Ishikawa (cell line): ENCODE measurements at regions not wholly inside any gene's neighbourhood (a gene's known extent, or its start where the extent isn't known, plus 50 kb on each side); places are given as distances from the start of the nearest gene placed in this dataset.

Experiments used
- CEBPB ChIP-seq: IDR thresholded peaks from 2 replicates; pipeline ENCODE4 v1.6.1; 2012
- EP300 ChIP-seq: IDR thresholded peaks from 2 replicates; pipeline ENCODE4 v1.6.1; 2012; ENCODE audit warnings: borderline replicate concordance
- TEAD4 ChIP-seq: IDR thresholded peaks from 2 replicates; pipeline ENCODE4 v1.6.1; 2012
- YY1 ChIP-seq: IDR thresholded peaks from 2 replicates; pipeline ENCODE4 v1.6.1; 2012; ENCODE audit warnings: low read depth
- TF ChIP-seq, protein P1 (sequence below): IDR thresholded peaks from 2 replicates; pipeline ENCODE4 v1.6.1; 2012; ENCODE audit warnings: low read depth, mild to moderate bottlenecking

DNA sequence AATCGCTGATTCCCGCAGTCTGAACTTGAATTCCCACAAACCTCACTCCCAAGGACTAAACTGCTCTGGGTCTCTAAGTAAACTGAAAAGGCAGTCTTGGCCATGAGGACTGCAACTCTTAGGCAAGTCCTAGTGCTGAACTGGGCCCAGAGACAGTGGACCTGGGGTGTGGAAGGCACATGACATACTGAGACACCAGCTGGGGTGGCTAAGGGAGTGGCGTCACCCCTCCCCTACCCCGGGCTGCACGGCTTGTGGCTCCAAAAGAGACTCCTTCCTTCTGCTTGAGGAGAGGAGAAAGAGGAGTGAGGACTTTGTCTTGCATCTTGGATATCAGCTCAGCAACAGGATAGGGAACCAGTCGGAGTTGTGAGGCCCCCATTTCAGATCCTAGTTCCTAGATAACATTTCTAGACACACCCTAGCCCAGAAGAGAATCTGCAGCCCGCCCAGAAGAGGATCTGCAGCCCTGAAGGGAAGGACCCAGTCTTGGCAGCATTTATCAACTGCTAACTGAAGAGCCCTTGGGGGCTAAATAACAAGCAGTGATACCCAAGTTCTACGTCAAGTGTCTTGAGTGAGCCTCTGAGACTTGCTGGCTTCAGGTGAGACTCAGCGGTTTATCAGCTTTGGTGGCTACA lies 110.7 kb upstream of the C3orf80 start:
- TF ChIP-seq CEBPB (no peak), YY1 (no peak), EP300 (no peak), TEAD4 (no peak)
- TF ChIP-seq, protein P1, sequence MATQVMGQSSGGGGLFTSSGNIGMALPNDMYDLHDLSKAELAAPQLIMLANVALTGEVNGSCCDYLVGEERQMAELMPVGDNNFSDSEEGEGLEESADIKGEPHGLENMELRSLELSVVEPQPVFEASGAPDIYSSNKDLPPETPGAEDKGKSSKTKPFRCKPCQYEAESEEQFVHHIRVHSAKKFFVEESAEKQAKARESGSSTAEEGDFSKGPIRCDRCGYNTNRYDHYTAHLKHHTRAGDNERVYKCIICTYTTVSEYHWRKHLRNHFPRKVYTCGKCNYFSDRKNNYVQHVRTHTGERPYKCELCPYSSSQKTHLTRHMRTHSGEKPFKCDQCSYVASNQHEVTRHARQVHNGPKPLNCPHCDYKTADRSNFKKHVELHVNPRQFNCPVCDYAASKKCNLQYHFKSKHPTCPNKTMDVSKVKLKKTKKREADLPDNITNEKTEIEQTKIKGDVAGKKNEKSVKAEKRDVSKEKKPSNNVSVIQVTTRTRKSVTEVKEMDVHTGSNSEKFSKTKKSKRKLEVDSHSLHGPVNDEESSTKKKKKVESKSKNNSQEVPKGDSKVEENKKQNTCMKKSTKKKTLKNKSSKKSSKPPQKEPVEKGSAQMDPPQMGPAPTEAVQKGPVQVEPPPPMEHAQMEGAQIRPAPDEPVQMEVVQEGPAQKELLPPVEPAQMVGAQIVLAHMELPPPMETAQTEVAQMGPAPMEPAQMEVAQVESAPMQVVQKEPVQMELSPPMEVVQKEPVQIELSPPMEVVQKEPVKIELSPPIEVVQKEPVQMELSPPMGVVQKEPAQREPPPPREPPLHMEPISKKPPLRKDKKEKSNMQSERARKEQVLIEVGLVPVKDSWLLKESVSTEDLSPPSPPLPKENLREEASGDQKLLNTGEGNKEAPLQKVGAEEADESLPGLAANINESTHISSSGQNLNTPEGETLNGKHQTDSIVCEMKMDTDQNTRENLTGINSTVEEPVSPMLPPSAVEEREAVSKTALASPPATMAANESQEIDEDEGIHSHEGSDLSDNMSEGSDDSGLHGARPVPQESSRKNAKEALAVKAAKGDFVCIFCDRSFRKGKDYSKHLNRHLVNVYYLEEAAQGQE, result no peak
